Activated gamma-delta T cell treated with Interleukin-2 at 50 U/mL for 16 hours (primary cell): ENCODE measurements at regions not wholly inside any gene's neighbourhood (a gene's known extent, or its start where the extent isn't known, plus 50 kb on each side); places are given as distances from the start of the nearest gene placed in this dataset.
"Not testable (repeated sequence)": the region's sequence is repeated elsewhere in the genome, so short reads cannot be mapped to it uniquely, and the experiment has no call there.

Experiments
- DNase-seq: peaks from one replicate; pipeline ENCODE4 v3.0.0-alpha.2; 2020

DNA sequence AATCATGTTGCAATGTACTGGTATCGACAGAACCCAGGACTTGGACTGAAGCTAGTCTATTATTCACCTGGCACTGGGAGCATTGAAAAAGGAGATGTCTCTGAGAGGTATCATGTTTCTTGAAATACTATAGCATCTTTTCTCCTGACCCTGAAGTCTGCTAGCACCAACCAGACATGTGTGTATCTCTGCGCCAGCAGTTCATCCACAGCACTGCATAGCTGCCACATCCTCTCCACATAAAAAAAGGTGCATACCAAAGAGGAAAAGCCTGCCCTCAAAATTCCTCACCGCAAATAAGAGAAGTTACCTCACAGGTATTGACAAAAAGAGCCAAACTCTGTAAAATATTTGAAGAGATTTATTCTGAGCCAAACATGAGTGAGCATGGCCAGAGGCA lies 99.5 kb upstream of the PRSS3 start:
- DNase-seq, result no peak

DNA sequence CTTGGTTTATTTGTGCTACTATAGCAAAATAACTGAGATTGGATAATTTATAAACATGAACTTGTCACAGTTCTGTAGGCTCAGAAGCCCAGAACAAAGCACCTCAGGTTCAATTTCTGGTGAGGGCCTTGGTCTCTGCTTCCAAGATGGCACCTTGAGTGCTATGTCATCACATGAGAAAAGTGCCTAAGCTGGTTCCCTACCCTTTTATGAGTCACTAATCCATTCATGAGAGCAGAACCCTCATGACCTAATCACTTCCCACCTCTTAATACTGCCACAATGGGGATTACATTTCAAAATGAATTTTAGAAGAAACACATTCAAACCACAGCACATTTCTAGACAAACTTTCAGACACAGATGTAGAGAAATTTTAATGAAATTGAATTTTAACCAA lies 98.2 kb upstream of the PRSS3 start:
- DNase-seq, result no peak

GRCh38 chr9:33698267-33698666 lies 97.1 kb upstream of the PRSS3 start:
- no peak for DNase-seq

- DNase-seq, result not testable (repeated sequence)
These were observed 94.4 kb upstream of the PRSS3 start for GRCh38 chr9:33700940-33701339.

DNA sequence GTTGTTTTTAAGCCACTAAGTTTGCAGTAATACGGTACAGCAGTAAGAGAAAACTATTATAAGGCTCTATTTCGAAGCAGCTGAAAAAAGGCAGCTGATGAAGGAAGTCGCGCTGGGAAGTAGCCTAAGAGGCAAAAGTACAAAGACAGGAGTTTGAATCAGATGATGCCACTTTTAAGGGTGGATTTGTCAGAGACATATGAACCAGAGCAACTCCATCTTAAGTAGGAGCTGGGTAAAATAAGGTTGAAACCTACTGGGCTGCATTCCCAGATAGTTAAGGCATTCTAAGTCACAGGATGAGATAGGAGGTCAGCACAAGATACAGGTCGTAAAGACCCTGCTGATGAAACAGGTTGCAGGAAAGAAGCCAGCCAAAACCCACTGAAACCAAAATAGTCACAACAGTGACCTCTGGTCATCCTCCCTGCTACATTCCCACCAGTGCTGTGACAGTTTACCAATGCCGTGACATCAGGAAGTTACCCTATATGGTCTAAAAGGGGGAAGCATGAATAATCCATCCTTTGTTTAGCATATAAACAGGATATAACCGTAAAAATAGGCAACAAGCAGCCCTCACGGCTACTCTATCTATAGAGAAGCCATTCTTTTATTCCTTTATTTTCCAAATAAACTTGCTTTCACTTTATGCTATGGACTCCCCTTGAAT lies 91.8 kb upstream of the PRSS3 start:
- DNase-seq, result no peak

DNA sequence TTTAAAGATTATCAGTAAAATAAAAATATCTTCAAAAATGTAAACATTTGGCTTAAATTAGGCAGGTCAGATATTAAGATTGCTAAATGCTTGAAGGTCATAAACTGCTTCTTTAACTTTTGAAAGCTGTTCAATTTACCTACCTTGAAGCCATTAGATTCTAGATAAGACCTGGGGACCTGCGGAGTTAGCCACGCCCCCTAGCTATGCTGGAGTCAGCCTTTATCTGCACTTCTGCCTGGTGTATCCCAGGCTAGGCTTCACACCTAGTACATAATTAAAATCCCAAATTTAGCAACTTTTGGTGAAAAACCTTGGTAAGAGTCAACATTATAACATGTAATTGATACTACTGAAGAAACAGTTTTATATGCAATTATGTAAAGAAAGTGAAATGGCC lies 89.9 kb upstream of the PRSS3 start:
- DNase-seq, result not testable (repeated sequence)

- DNase-seq, result no peak
These were observed 86.9 kb upstream of the PRSS3 start for GRCh38 chr9:33708441-33708840.

DNA sequence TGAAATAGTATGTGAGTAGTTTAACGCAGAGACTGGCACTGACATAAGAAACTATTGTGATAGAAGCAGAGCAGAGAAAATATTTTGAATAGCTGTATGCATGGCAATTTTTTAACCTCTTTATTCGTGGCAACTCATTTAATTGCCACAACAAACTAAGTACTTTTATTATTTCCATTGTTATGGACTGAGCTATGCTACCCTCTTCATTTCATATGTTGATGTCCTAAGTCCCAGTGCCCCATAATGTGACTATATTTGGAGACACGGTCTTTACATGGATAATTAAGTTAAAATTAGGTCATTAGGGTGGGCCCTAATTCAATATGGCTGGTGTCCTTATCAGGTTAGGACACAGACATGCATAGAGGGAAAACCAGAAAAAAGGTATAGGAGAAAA lies 86.1 kb upstream of the PRSS3 start:
- DNase-seq, result no peak

- not testable (repeated sequence) for DNase-seq
These were observed 83.9 kb upstream of the PRSS3 start for GRCh38 chr9:33711418-33711817.

DNA sequence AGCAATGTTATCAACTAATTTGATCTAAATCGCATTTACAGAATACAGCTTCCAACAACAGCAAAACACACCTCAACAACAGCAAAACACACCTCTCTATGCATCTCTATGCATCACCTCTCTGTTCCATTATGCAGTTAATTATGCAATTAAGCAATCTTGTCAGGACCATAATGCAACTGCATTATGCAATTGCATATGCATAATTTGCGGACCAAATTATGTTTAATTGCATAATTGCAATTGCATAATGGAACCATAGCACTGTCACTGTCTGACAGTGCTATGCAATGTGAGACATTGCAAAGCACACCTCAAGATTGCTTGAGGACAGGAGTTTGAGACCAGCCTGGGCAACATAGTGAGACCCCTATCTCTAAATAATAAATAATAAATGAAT lies 80.4 kb upstream of the PRSS3 start:
- no peak for DNase-seq

- no peak for DNase-seq
These were observed 76.4 kb upstream of the PRSS3 start for GRCh38 chr9:33718987-33719386.

DNA sequence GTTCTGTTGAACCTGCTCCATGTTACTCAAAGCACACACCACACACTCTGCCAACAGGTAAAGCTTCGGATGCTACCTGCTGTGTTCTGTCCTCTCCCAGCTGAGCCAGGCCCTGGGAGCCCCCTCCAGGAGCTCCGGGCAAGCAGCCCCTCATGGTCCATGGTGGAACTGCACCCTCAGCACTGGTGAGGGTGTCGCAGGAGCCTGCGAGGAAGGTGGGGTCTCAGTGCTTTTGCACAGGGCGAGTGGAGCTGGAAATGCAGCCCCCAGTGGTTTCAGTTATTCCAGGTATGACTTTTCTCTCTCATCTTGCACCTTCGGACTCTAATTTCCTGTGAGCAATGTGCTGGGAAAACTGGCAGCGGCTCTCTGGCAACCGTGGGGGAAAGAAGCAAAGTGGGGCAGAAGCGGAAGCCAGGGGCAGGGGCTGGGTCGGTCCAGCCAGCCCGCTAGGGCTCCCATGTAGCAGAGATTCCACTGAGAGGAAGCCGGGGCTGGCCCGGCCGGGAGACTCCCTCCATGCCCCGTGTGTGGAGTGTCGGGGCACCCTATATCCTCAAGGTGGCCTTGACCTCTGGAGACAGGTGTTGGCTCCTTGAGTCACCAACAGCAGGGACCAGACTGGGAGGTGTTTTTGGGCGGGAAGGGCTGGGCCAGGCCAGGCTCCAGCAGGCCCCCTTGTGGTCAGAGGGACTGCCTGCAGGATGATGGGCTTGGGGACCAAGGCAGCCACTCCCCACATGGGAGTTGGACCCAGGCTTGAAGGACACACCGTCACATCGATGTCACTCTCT lies 75.6 kb upstream of the PRSS3 start:
- DNase-seq, result peak; percentile 31

DNA sequence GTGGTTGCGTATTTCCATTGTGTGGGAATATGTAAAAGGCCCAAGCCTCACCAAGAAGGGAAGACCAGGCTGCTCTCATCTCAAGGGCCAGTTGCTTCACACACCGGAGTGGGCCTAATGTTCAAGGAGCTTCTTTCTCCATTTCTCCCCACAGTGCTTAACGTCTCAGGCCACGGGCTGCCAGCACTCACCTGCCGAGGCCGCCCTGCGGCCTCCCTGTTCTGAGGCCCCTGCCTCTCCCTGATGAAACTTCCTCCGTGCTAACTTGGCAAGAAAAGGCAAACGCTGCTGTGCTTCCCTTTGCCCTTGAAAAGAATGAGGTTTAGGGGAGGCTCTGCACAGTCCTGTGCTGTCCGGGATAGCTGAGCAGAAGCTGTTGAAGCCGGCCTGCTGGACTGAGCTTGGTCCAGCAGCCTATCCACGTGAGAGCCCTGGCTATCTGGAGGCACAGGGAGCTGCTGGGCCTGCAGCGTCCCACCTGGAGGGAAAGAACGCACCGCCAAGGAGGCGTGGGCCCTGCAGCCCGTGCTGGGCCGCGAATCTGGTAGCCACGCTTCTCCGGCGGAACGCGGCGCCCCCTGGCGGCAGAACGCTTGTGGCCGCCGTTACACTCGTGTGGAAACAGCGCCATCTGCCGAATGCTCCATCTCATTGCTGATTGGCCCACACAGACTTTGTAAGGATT lies 73.5 kb upstream of the PRSS3 start:
- peak; percentile 85 for DNase-seq

DNA sequence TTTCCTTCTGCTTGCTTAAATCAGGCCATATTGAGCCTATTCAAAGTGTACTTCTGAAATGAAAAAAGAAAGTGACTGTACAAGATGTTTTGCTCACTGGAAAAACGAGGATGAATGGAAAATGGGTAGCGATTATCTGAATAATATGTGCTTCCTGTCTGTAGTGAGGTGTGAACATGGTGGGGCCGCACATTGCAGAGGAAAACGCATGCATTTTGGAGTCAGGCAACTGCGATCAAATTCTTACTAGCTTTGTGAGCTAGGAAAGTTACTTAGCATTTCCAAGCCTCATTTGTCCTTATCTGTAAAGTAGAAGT lies 73.0 kb upstream of the PRSS3 start:
- DNase-seq, result no peak

DNA sequence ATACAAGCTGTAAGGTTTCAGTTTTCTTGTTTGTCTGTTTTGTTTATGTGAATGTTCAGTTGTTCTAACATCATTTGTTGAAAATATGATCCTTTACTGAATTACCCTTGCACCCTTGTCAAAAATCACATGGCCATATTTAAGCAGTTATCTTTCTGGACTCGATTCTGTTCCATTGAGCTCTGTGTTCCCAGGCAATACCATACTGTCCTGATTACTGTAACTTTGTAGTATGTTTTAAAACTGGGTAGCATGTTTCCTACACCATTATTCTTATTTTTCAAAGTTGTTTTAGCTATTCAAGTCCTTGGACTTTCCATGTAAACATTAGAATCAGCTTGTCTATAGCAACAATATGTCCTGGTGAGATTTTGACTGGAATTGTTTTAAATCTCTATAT lies 66.7 kb upstream of the PRSS3 start:
- DNase-seq, result no peak

GRCh38 chr9:33731142-33731541 lies 64.2 kb upstream of the PRSS3 start:
- DNase-seq, result no peak

DNA sequence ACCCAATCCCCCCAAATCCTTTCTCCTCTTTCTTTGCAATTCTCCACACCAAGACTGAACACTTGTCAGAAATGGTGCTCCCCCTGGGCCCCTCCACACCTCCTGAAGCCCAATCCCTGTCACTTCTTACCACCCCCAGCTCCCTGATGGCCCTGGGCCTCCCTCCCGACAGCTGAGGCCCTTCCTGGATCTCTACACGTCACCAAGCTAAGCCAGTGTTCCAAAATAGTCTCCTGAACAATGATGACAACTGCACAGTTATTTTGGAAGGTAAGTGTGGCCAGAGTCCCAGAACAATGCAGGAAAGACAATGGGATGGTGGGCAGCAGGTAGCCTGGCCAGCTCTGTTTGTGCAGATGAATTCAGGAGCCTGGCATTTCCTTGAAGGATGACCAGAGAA lies 63.7 kb upstream of the PRSS3 start:
- DNase-seq, result no peak

DNA sequence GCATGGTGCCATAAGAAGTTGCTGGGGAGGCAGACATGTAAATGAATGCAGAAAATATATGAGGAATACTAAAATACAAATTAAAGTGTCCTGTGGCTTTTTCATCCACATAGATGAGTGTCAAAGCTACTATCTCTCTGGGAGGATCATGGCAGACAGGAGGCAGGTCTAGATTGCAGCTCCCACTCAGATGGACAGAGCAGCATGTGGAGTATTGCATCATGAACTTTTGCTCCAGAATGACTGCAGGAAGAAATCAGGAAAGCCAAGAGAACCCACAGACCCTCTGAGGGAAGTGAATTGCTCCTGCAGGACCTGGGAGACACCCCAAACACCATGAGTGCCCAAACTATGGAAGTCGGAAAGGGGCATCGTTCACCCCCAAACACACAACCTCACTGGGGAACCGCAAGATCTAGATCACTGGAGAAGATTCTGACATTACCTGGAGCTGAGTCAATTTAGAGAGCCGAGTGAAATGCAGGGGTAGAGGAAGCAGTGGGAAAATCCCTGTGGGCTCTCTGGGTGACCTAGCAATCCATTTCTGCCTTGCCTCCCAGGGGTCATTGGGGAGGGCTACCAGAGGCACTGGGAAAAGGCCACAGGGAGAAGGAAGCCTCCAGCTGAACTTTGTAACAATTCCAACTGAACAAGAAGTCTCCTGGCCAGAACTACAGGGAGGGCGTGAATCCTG lies 61.0 kb upstream of the PRSS3 start:
- DNase-seq, result not testable (repeated sequence)

GRCh38 chr9:33734941-33735835 lies 60.2 kb upstream of the PRSS3 start:
- not testable (repeated sequence) for DNase-seq

DNA sequence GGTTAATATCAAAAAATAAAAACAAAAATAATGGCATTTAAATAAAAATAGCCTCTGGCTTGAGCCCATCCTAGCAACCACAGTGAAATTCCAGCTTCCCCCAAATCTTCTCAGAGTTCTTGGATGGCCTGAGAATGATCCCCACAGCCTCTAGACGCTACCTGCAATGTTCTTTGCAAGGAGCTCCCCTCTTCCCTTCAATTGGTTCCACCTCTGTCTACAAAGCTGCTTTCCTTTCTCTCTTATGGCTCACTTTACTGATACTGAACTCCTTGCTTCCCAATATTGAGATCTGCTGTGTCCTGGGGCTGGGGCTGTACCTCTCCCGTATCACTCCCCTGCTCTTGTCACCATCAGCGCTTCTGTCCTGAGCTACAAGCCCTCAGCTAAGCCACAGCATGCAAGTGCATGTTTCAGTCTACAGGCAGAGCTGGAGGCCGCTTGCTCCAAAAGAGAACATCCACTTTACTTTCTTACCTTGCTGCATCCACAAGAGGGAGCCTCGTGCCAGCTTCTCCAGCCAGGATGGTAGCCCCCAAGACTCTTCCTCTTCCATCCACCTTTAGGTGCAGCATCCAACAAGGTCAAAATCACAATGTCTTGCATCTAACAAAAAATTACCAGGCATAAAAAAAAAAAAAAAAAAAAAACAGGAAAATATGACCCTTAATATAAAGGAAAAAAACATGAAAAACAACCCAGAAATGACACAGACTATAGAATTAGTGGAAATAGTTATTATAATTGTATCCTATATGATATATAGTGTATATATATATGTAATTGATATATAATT lies 57.4 kb upstream of the PRSS3 start:
- no peak for DNase-seq

- DNase-seq, result no peak
These were observed 56.0 kb upstream of the PRSS3 start for GRCh38 chr9:33739398-33739797.

- no peak for DNase-seq
These were observed 55.3 kb upstream of the PRSS3 start for GRCh38 chr9:33740075-33740474.
